ENCODE measurements at regions not wholly inside any gene's neighbourhood (a gene's known extent, or its start where the extent isn't known, plus 50 kb on each side); places are given as distances from the start of the nearest gene placed in this dataset.

- DNase-seq (ENCODE audit: low spot score): no peak
- ATAC-seq: no peak
- peak overlapping the region; percentile 64; the same call in 1 of the 2 replicates for H2AFZ ChIP-seq
- no peaks in the 10 kb centered on the region for H3K27me3 ChIP-seq (ENCODE audit: insufficient read depth)
- no peaks in the 10 kb centered on the region for H3K27me3 Mint-ChIP-seq (ENCODE audit: insufficient read depth, low read depth, poor library complexity)
- no peak for TF ChIP-seq JUNB (IDR thresholded peaks at IDR 0.05; ENCODE audit: unreplicated experiment)
- no peak for TF ChIP-seq EZH2 (IDR thresholded peaks at IDR 0.05; ENCODE audit: low read depth, unreplicated experiment)
- TF ChIP-seq CTCF (conservative IDR thresholded peaks at IDR 0.05; ENCODE audit: low read depth in 2 of 2): no peak
- TF ChIP-seq NANOG (IDR thresholded peaks at IDR 0.05; ENCODE audit: borderline replicate concordance): no peak
- no peak for TF ChIP-seq ETS1 (IDR thresholded peaks at IDR 0.05)
- TF ChIP-seq POLR2AphosphoS5 (IDR thresholded peaks at IDR 0.05; ENCODE audit: low read depth): no peak
- TF ChIP-seq EZH2phosphoT487 (IDR thresholded peaks at IDR 0.05; ENCODE audit: unreplicated experiment): no peak
- TF ChIP-seq REST (IDR thresholded peaks at IDR 0.05; ENCODE audit: unreplicated experiment): no peak
- no peak for TF ChIP-seq ZNF462 (CRISPR knock-in tag; IDR thresholded peaks at IDR 0.05)
- no peak for TF ChIP-seq ZNF114 (CRISPR knock-in tag; IDR thresholded peaks at IDR 0.05)
- TF ChIP-seq ZNF331 (CRISPR knock-in tag; IDR thresholded peaks at IDR 0.05; ENCODE audit: low read depth): no peak
- TF ChIP-seq CREB1 (CRISPR knock-in tag; IDR thresholded peaks at IDR 0.05; ENCODE audit: low read depth): no peak
- H4K20me1 ChIP-seq (replicated peaks; ENCODE audit: insufficient read depth): no peaks in the 10 kb centered on the region
- 0 out of 2 replicates have a peak, but pooled peaks cover 7% of the 10 kb centered on the region for H3K9me2 ChIP-seq (ENCODE audit: insufficient read depth)
- no peaks in the 10 kb centered on the region for H3K36me3 ChIP-seq (ENCODE audit: insufficient read depth)
- no peaks in the 10 kb centered on the region; the same call in 2 of the 3 replicates for H3K9me3 Mint-ChIP-seq
- H3K27ac Mint-ChIP-seq: no peak overlapping the region
- peaks cover 7% of the 10 kb centered on the region for H3K4me1 Mint-ChIP-seq
- H3K36me3 Mint-ChIP-seq (ENCODE audit: low read depth): no peaks in the 10 kb centered on the region; the same call in 2 of the 3 replicates
- no peak overlapping the region for H3K4me3 ChIP-seq
- H3K4me2 ChIP-seq: no peak overlapping the region
- no peaks in the 10 kb centered on the region for H3F3A ChIP-seq (replicated peaks; ENCODE audit: low read depth)
- H3K4me3 Mint-ChIP-seq: no peak overlapping the region
- no peak overlapping the region for H3K27ac ChIP-seq (ENCODE audit: low read depth)
- peaks cover 10% of the 10 kb centered on the region; the same call in 1 of the 2 replicates for H3K4me1 ChIP-seq (ENCODE audit: insufficient read depth)
- H3K79me2 ChIP-seq (replicated peaks; ENCODE audit: insufficient read depth): no peaks in the 10 kb centered on the region
Measured at GRCh38 chr14:61620130-61620946, 75.0 kb upstream of the HIF1A start.
